GM21381 (cell line): ENCODE measurements at regions not wholly inside any gene's neighbourhood (a gene's known extent, or its start where the extent isn't known, plus 50 kb on each side); places are given as distances from the start of the nearest gene placed in this dataset.
"Not testable (repeated sequence)": the region's sequence is repeated elsewhere in the genome, so short reads cannot be mapped to it uniquely, and the experiment has no call there.

Source experiments
- ATAC-seq: cut with Tn5 transposase; IDR thresholded peaks from one replicate; pipeline ENCODE4 v1.9.1; 2021; ENCODE audit warnings: mild to moderate bottlenecking, moderate library complexity; ENCODE audit not compliant: unreplicated experiment

DNA sequence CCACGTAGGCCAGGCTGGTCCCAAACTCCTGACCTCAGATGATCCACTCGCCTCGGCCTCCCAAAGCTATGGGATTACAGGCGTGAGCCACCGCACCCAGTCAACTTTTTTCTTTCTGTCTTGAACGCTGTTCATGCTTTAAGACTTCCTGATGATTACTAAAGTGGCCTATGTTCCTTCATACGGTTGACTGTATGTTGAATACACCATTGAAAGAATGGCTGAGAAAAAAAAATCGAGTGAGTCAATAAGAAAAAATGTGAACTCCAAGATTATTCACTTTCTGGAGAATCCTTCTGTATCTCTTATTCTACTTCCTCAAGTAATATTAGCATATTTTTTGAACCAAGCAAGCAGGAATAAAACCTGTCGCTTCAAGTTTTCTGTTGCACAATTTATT is 955.0 kb downstream of the GATA3 start:
- no peak for ATAC-seq

DNA sequence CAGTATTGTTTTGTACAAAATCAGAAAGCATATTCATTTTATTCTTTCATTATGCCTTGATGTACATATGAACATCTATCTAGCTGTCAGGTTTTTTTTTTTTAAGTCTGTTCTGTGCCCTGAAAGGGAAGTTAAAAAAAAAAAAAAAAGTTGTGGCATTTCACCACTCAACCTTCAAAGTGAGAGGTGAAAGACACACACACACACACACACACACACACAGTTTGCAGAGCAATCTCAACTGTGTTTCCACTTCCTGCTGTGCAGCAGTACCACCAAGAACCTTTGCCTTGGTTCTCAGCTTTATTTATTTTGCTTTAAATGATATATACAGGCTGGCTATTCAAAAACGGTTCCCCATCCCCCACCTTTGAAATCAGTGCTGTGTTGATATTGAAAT is 955.6 kb downstream of the GATA3 start:
- ATAC-seq, result no peak

GRCh38 chr10:9010931-9011670 is 956.6 kb downstream of the GATA3 start:
- no peak for ATAC-seq

DNA sequence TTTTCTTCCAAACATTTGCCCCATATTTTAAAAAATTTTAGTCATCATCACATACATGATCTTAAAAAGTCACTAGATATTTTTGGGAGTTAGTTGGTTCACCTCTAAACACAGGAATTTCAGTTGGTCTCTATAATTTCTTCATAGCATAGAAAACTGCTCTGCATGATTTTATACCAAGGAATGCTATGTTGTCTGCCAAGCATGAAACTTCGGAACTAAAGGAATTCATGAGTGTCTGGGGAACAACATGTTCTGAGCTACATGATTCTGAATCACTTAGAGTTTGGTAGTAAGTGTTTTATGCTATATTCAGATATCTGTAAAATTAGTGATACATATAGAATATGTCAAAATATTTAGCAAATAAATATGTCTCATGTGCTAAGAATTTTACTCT is 957.8 kb downstream of the GATA3 start:
- no peak for ATAC-seq

GRCh38 chr10:9015005-9015404 is 960.5 kb downstream of the GATA3 start:
- no peak for ATAC-seq

DNA sequence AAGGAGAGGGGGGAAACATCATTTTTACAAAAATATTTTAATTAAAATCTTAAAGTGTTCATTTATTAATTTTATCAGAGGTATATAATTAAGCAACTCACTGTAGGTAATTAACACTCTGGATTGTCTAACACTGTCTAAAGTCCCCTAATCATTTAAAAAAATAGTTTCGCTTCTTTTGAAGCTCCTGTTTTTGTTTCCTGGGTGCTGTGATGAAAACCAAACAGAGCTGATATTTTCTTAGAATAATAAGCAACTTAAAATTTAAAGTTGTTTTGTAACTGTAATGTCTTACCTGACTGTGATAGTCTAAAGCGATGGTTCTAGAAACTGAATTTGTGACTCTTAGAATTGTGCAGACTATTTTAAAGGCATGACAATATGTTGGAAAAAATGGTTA is 961.0 kb downstream of the GATA3 start:
- ATAC-seq, result no peak

GRCh38 chr10:9016930-9017329 is 962.4 kb downstream of the GATA3 start:
- no peak for ATAC-seq

DNA sequence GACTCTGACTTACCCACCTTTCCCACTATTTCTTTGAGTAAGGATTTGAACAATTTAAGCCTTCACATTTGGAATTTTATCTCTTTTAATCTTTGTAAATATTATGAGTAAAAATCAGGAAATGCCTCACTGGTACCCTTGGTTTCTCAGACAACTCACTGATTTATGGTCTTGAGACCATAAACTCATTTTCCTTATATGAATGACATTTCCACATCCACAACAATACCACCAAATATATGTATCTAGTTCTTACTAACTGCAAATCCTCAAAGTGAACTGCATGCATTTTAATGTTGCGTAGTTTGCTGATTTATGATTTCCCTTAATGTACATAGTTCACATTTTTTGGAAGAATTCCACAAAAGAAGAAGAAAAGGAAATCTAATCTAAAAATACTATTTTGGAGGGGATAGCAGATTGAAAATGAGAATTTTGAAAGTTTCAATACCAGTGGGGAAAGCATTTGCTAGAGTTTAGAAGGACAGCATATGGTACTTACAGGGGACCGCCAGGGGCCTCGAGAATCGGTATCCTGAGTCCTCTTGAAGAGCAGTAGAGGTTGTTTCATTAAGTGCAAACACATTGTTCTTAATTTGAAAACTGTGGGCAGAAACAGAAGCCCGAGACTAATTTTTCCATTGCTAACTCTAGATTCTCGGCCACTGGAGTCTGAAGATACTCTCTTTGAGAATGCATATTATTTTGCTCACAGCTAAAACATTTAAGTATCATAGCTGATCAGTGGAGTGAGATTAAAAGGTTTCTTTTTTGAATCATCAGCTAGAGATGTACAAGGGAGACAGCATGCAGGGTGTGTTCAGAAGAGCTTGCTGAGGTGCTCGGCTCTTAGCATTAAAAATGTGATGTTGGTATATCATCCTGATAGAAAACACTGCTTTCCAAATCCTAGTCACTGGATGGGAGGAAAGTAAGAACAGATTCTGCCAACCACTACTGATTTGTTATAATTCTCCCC is 964.0 kb downstream of the GATA3 start:
- ATAC-seq, result no peak

GRCh38 chr10:9023206-9023605 is 968.7 kb downstream of the GATA3 start:
- ATAC-seq, result no peak

GRCh38 chr10:9024210-9024609 is 969.7 kb downstream of the GATA3 start:
- no peak for ATAC-seq

GRCh38 chr10:9028231-9028630 is 973.7 kb downstream of the GATA3 start:
- no peak for ATAC-seq

DNA sequence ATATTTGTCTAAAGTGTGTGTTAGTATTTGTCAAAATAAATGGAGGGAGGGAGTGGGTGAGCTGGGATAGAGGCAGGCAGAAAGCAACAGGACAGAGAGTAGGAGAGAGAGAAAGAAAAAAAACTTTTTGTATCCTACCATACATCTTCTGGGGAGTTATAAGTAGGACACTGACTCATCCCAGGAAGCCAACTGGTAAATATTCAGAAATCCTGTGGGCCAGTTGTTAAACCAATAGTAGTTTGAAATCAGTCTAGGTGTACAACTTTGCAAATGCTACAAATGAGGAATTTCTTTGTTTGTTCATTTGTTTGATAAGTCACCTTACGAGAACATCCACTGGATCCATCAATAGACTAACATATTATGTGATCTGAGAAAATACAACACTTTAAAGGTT is 980.9 kb downstream of the GATA3 start:
- no peak for ATAC-seq

- no peak for ATAC-seq
Measured at GRCh38 chr10:9036711-9037204, 982.3 kb downstream of the GATA3 start.

DNA sequence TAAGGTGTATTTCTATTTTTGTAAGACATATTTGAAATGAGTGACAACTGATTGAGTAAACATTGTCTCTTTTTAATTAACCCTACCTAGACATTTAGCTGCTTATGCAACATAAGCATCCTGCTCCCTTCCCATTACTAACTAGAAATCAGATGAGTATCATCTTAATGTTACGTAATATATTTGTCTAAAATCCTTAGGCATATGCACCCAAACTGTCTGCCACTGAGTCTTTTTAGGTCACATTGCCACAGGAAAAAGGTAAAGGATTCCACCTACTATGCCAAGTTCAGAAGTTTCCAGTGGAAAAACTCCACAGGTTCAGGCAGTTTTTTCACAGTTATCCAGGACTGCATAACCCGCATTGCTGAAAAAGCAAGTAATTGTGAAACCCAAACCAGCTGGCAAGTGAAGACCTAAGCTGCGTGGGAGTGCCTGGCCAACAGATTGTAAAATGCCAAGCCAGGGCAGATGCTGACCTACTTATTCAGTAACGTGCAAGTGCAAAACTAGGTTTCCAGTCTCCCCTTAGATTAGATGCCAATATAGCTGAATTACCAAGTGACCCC is 983.7 kb downstream of the GATA3 start:
- ATAC-seq, result no peak

- no peak for ATAC-seq
Measured at GRCh38 chr10:9043466-9043865, 989.0 kb downstream of the GATA3 start.

GRCh38 chr10:9045311-9045710 is 990.8 kb downstream of the GATA3 start:
- no peak for ATAC-seq

DNA sequence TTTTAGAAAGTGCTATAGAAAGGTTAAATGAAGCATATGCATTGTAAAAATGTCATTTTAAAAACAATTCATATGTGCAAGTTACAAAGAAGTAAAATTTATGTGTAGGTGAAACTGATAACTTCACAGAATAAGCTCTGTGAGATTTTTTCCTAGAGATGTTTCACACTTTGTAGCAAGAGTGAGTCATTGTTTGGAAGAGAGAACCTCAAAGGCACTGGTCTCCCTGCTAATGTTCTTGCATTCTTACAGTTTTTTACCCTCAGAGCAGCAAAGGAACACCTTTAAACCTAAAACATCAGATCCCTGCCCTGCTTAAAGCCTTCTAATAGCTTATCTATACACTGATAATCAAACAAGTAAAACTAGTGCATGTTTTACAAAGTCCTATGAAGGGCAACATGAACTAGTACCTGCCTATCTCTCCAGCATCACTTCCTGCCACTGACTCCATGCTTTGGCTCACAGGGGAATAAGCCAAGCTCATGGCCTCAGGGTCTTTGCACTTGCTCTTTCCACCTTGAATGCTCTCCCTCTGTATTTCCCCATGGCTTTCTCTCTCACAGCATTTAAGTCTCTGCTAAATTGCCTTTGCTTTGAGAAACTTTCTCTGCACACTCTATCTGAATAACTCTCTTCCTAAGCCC is 997.0 kb downstream of the GATA3 start:
- ATAC-seq, result no peak

DNA sequence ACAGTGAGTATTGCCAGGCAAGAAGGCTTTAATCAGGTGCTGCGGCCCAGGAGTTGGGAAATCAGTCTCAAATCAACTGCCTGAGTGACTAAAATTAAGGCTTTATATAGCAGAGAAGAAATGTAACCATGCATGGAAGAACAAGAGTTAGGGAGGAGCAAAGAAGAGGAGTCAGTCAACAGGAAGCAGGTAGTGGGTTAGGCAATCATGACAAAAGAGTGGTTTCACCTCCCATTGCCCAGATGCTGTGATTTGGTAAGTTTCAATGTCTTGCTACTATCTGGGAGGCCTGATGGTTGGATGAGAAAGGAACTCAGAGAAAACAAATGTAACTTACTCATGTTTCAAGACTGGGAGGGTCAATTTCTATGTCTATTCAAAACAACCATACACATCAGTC is 998.3 kb downstream of the GATA3 start:
- no peak for ATAC-seq

- ATAC-seq, result no peak
Measured at GRCh38 chr10:9056521-9056920, 1002.0 kb downstream of the GATA3 start.

- ATAC-seq, result not testable (repeated sequence)
Measured at GRCh38 chr10:9057293-9057692, 1002.8 kb downstream of the GATA3 start.

DNA sequence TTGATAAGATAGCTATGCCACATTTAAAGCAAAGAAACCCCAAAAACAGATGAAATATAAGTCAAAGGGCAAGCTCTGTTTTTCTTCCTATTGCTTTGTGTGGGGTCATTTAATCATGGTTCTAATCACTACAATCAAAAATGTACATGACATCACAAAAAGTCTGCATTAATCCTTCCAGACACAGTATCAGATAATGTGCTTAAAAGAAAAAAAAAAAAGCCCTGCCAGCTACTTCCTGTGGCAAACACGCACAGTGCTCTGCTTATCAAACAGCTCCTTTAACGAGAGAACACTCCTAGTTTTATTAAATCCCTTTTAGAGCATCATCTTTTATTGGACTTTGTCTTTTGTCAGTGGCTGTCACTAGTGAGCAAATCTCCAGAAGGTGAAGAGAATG is 1005.8 kb downstream of the GATA3 start:
- no peak for ATAC-seq
